ENCODE measurements at regions not wholly inside any gene's neighbourhood (a gene's known extent, or its start where the extent isn't known, plus 50 kb on each side); places are given as distances from the start of the nearest gene placed in this dataset.

DNA sequence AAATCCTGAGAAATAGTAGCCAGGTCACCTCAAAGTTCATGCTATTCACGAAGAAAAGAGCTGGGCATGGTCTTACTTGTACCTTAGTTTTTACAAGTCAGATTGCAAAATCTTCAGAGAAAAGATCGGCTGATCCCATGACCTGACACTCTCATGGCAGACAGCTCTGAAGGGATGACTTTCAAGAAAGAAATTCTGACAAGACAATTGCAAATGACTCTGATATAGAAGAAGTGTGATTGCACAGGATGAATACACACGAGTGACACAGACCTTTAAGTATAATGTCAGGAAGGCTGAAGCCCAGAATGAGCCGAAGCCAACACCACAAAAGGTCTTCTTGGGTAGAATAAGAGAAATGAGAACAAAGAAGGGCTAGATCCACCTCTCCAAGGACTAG, 59.4 kb upstream of the DRD2 start:
- H3K9me3 Mint-ChIP-seq, result no peaks in the 10 kb centered on the region
- H3K4me3 ChIP-seq, result no peak overlapping the region

More for the DNA sequence above, 59.4 kb upstream of the DRD2 start:
- no peaks in the 10 kb centered on the region for H3K9me2 ChIP-seq (ENCODE audit: insufficient read depth)
- no peak for TF ChIP-seq EZH2phosphoT487 (IDR thresholded peaks at IDR 0.05; ENCODE audit: unreplicated experiment)
- TF ChIP-seq STAT1 (IDR thresholded peaks at IDR 0.05; ENCODE audit: unreplicated experiment), result no peak
- TF ChIP-seq ZNF462 (CRISPR knock-in tag; IDR thresholded peaks at IDR 0.05), result no peak
- TF ChIP-seq CREB1 (CRISPR knock-in tag; IDR thresholded peaks at IDR 0.05; ENCODE audit: low read depth), result no peak
- no peak for TF ChIP-seq ZNF114 (CRISPR knock-in tag; IDR thresholded peaks at IDR 0.05)
- TF ChIP-seq POLR2AphosphoS5 (IDR thresholded peaks at IDR 0.05; ENCODE audit: low read depth), result no peak
- TF ChIP-seq, protein P1, sequence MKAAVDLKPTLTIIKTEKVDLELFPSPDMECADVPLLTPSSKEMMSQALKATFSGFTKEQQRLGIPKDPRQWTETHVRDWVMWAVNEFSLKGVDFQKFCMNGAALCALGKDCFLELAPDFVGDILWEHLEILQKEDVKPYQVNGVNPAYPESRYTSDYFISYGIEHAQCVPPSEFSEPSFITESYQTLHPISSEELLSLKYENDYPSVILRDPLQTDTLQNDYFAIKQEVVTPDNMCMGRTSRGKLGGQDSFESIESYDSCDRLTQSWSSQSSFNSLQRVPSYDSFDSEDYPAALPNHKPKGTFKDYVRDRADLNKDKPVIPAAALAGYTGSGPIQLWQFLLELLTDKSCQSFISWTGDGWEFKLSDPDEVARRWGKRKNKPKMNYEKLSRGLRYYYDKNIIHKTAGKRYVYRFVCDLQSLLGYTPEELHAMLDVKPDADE (IDR thresholded peaks at IDR 0.05), result no peak
- TF ChIP-seq NANOG (IDR thresholded peaks at IDR 0.05; ENCODE audit: borderline replicate concordance), result no peak
- no peak for TF ChIP-seq JUNB (IDR thresholded peaks at IDR 0.05; ENCODE audit: unreplicated experiment)
- TF ChIP-seq ZNF331 (CRISPR knock-in tag; IDR thresholded peaks at IDR 0.05; ENCODE audit: low read depth), result no peak
- no peak for TF ChIP-seq EZH2 (IDR thresholded peaks at IDR 0.05; ENCODE audit: low read depth, unreplicated experiment)
- TF ChIP-seq, protein P2, sequence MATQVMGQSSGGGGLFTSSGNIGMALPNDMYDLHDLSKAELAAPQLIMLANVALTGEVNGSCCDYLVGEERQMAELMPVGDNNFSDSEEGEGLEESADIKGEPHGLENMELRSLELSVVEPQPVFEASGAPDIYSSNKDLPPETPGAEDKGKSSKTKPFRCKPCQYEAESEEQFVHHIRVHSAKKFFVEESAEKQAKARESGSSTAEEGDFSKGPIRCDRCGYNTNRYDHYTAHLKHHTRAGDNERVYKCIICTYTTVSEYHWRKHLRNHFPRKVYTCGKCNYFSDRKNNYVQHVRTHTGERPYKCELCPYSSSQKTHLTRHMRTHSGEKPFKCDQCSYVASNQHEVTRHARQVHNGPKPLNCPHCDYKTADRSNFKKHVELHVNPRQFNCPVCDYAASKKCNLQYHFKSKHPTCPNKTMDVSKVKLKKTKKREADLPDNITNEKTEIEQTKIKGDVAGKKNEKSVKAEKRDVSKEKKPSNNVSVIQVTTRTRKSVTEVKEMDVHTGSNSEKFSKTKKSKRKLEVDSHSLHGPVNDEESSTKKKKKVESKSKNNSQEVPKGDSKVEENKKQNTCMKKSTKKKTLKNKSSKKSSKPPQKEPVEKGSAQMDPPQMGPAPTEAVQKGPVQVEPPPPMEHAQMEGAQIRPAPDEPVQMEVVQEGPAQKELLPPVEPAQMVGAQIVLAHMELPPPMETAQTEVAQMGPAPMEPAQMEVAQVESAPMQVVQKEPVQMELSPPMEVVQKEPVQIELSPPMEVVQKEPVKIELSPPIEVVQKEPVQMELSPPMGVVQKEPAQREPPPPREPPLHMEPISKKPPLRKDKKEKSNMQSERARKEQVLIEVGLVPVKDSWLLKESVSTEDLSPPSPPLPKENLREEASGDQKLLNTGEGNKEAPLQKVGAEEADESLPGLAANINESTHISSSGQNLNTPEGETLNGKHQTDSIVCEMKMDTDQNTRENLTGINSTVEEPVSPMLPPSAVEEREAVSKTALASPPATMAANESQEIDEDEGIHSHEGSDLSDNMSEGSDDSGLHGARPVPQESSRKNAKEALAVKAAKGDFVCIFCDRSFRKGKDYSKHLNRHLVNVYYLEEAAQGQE (IDR thresholded peaks at IDR 0.05; ENCODE audit: unreplicated experiment), result no peak
- TF ChIP-seq, protein P3, sequence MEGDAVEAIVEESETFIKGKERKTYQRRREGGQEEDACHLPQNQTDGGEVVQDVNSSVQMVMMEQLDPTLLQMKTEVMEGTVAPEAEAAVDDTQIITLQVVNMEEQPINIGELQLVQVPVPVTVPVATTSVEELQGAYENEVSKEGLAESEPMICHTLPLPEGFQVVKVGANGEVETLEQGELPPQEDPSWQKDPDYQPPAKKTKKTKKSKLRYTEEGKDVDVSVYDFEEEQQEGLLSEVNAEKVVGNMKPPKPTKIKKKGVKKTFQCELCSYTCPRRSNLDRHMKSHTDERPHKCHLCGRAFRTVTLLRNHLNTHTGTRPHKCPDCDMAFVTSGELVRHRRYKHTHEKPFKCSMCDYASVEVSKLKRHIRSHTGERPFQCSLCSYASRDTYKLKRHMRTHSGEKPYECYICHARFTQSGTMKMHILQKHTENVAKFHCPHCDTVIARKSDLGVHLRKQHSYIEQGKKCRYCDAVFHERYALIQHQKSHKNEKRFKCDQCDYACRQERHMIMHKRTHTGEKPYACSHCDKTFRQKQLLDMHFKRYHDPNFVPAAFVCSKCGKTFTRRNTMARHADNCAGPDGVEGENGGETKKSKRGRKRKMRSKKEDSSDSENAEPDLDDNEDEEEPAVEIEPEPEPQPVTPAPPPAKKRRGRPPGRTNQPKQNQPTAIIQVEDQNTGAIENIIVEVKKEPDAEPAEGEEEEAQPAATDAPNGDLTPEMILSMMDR (conservative IDR thresholded peaks at IDR 0.05; ENCODE audit: low read depth in 2 of 2), result no peak
- DNase-seq (ENCODE audit: low spot score) (no peak), ATAC-seq (no peak)
- H2AFZ ChIP-seq, result no peak overlapping the region
- H4K20me1 ChIP-seq (replicated peaks; ENCODE audit: insufficient read depth), result no peaks in the 10 kb centered on the region
- Mint-ChIP-seq H3K4me3 (no peak overlapping the region), H3K4me1 (peaks cover 16% of the 10 kb centered on the region), H3K27ac (no peak overlapping the region), H3K36me3 (ENCODE audit: low read depth) (no peaks in the 10 kb centered on the region), H3K27me3 (ENCODE audit: insufficient read depth, low read depth, poor library complexity) (peaks cover 7% of the 10 kb centered on the region)
- no peaks in the 10 kb centered on the region for H3K36me3 ChIP-seq (ENCODE audit: insufficient read depth)
- peaks cover 8% of the 10 kb centered on the region; the same call in 1 of the 2 replicates for H3K4me1 ChIP-seq (ENCODE audit: insufficient read depth)
- H3K27ac ChIP-seq (ENCODE audit: low read depth), result no peak overlapping the region
- H3K79me2 ChIP-seq (replicated peaks; ENCODE audit: insufficient read depth), result no peaks in the 10 kb centered on the region
- no peaks in the 10 kb centered on the region for H3K27me3 ChIP-seq (ENCODE audit: insufficient read depth)
- H3F3A ChIP-seq (replicated peaks; ENCODE audit: low read depth), result no peaks in the 10 kb centered on the region
- no peak overlapping the region for H3K4me2 ChIP-seq
